ENCODE measurements at regions not wholly inside any gene's neighbourhood (a gene's known extent, or its start where the extent isn't known, plus 50 kb on each side); places are given as distances from the start of the nearest gene placed in this dataset.

DNA sequence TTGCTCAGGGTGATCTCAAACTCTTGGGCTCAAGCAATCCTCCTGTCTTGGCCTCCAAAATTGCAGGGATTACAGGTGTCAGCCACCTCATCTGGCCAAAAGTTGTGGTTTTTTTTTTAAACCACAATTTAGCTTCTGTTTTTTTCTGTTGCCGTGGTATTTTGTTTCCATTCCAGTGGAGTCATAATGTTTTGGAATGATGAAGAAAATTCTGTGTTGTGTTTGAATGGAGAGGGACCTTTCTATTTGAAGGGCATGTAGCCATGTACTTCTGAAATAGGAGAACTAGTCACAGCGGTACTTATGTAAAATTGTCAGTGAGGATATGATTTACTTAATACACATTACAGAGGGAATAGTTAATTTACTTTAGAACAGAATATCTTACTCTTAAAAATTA is 201.3 kb downstream of the ARL4A start (continued):
- TF ChIP-seq SUPT20H (IDR thresholded peaks at IDR 0.05; ENCODE audit: borderline replicate concordance, control insufficient read depth, low read depth, low read length): no peak

DNA sequence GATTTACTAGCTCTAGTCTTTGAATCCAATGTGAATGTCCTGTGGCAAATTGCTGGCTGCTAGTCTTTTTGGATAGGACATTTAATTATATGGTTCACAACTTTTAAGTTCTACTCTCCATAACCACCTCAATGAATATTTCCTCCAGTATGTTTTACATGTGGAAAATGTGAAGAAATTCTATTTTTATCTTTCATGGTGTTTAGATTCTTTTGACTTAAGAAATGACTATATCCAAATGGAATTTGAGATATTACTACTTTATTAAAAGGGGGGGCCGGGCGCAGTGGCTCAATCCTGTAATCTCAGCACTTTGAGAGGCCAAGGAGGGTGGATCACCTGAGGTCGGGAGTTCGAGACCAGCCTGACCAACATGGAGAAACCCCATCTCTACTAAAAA is 202.0 kb downstream of the ARL4A start:
- RAD21 ChIA-PET (ENCODE audit: unreplicated experiment): no interaction called here
- no peaks in the 10 kb centered on the region for H3K4me1 ChIP-seq (ENCODE audit: control insufficient read depth, insufficient read depth, low read length)
- H2AFZ ChIP-seq (ENCODE audit: control insufficient read depth, low read depth, low read length): no peak overlapping the region
- H4K20me1 ChIP-seq (ENCODE audit: control insufficient read depth, insufficient read depth): no peaks in the 10 kb centered on the region
- H3K9me3 ChIP-seq (replicated peaks; ENCODE audit: control insufficient read depth, insufficient read depth, low read length): no peaks in the 10 kb centered on the region
- no peak for ATAC-seq
- no peak for DNase-seq (ENCODE audit: low read depth, low spot score)
- TF ChIP-seq CREM (IDR thresholded peaks at IDR 0.05; ENCODE audit: low read depth): no peak
- TF ChIP-seq IKZF1 (conservative IDR thresholded peaks at IDR 0.05): no peak
- TF ChIP-seq NFYA (IDR thresholded peaks at IDR 0.05; ENCODE audit: borderline replicate concordance, low read depth, low read length): no peak
- TF ChIP-seq SMARCA5 (IDR thresholded peaks at IDR 0.05): no peak
- TF ChIP-seq CHD1 (IDR thresholded peaks at IDR 0.05; ENCODE audit: low read depth, low read length): no peak
- TF ChIP-seq RAD21 (IDR thresholded peaks at IDR 0.05; ENCODE audit: insufficient read depth, low read depth, low read length): no peak
- no peak for TF ChIP-seq CHD2 (IDR thresholded peaks at IDR 0.05; ENCODE audit: borderline replicate concordance, low read depth, low read length)
- no peak for TF ChIP-seq CBX5 (IDR thresholded peaks at IDR 0.05; ENCODE audit: low read depth)
- TF ChIP-seq NFIC (IDR thresholded peaks at IDR 0.05; ENCODE audit: low read depth, low read length): no peak
- TF ChIP-seq STAT3 (IDR thresholded peaks at IDR 0.05; ENCODE audit: low read depth, low read length): no peak
- no peak for TF ChIP-seq HDAC6 (IDR thresholded peaks at IDR 0.05; ENCODE audit: unreplicated experiment)
- no peak for TF ChIP-seq SRF (IDR thresholded peaks at IDR 0.05; ENCODE audit: low read depth in 2 of 2, low read length in 2 of 2)
- TF ChIP-seq, protein P1, sequence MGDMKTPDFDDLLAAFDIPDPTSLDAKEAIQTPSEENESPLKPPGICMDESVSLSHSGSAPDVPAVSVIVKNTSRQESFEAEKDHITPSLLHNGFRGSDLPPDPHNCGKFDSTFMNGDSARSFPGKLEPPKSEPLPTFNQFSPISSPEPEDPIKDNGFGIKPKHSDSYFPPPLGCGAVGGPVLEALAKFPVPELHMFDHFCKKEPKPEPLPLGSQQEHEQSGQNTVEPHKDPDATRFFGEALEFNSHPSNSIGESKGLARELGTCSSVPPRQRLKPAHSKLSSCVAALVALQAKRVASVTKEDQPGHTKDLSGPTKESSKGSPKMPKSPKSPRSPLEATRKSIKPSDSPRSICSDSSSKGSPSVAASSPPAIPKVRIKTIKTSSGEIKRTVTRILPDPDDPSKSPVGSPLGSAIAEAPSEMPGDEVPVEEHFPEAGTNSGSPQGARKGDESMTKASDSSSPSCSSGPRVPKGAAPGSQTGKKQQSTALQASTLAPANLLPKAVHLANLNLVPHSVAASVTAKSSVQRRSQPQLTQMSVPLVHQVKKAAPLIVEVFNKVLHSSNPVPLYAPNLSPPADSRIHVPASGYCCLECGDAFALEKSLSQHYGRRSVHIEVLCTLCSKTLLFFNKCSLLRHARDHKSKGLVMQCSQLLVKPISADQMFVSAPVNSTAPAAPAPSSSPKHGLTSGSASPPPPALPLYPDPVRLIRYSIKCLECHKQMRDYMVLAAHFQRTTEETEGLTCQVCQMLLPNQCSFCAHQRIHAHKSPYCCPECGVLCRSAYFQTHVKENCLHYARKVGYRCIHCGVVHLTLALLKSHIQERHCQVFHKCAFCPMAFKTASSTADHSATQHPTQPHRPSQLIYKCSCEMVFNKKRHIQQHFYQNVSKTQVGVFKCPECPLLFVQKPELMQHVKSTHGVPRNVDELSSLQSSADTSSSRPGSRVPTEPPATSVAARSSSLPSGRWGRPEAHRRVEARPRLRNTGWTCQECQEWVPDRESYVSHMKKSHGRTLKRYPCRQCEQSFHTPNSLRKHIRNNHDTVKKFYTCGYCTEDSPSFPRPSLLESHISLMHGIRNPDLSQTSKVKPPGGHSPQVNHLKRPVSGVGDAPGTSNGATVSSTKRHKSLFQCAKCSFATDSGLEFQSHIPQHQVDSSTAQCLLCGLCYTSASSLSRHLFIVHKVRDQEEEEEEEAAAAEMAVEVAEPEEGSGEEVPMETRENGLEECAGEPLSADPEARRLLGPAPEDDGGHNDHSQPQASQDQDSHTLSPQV (IDR thresholded peaks at IDR 0.05): no peak
- no peak overlapping the region for H3K4me2 ChIP-seq (ENCODE audit: control insufficient read depth, insufficient read depth)
- WGBS (ENCODE audit: insufficient coverage, insufficient replicate concordance, low lambda C conversion rate, missing lambda C conversion rate): 13% methylated on average over 4 of the region's 4 CpGs
- H3K27me3 ChIP-seq (replicated peaks in 1 of 2; ENCODE audit: control insufficient read depth in 2 of 2, insufficient read depth in 2 of 2, low read length in 1 of 2): no peaks in the 10 kb centered on the region
- no peaks in the 10 kb centered on the region for H3K79me2 ChIP-seq (ENCODE audit: control insufficient read depth, insufficient read depth, low read length)
- SMC1A ChIA-PET (ENCODE audit: uncharacterized antibody, unreplicated experiment): no interaction called here
- intact Hi-C loops (cut with micrococcal nuclease; ENCODE audit: unreplicated experiment): no loop called here
- no peak for FAIRE-seq
- H3K36me3 ChIP-seq (ENCODE audit: control insufficient read depth in 2 of 2, insufficient read depth in 2 of 2, low read length in 1 of 2): no peaks in the 10 kb centered on the region
- POLR2A ChIA-PET: no interaction called here
- in situ Hi-C loops (cut with MboI): no loop called here
- CTCF ChIA-PET: no interaction called here
- H3K4me3 ChIP-seq: no peak overlapping the region
- no peak overlapping the region for H3K9ac ChIP-seq (ENCODE audit: control insufficient read depth, insufficient read depth, low read length)
- BruUV-seq (replicated peaks): no TSS peak
- no peak overlapping the region for H3K27ac ChIP-seq (ENCODE audit: control insufficient read depth, insufficient read depth)

Measured in GM12878 (cell line).